Ascending aorta (tissue), 2 donors: ENCODE measurements at regions not wholly inside any gene's neighbourhood (a gene's known extent, or its start where the extent isn't known, plus 50 kb on each side); places are given as distances from the start of the nearest gene placed in this dataset.

ENCODE experiments used
- DNase-seq, 2 donors: peaks; one replicate each; pipeline ENCODE4 v3.0.0-alpha.2; 2019; ENCODE audit warnings: low spot score in 2 of 2
- H3K27ac ChIP-seq, 2 donors: fragments of 200-600 bp; sonication (generic); one replicate each; pipeline ENCODE4 v1.5.1; 2016 to 2017; ENCODE audit warnings: mild to moderate bottlenecking in 1 of 2
- H3K27me3 ChIP-seq: fragments of 200-600 bp; sonication (generic); one replicate; pipeline ENCODE4 v1.5.1; 2017
- H3K36me3 ChIP-seq, 2 donors: fragments of 200-600 bp; sonication (generic); one replicate each; pipeline ENCODE4 v1.5.1; 2016
- H3K4me1 ChIP-seq, 2 donors: fragments of 200-600 bp; sonication (generic); one replicate each; pipeline ENCODE4 v1.5.1; 2016 to 2017; ENCODE audit warnings: mild to moderate bottlenecking in 1 of 2
- H3K4me3 ChIP-seq, 2 donors: fragments of 200-600 bp; sonication (generic); one replicate each; pipeline ENCODE4 v1.5.1; 2016 to 2017; ENCODE audit warnings: mild to moderate bottlenecking in 1 of 2
- H3K9me3 ChIP-seq, 2 donors: fragments of 200-600 bp; sonication (generic); one replicate each; pipeline ENCODE4 v1.5.1; 2016
- intact Hi-C: fragments of 100-400 bp; cut with DNase I; formaldehyde crosslinking; loops from one replicate; pipeline ENCODE4 v1.15.1; 2023
- TF ChIP-seq, protein P1 (sequence below), 3 experiments: fragments of 200-600 bp in 2 of 3; fragments of 450-650 bp in 1 of 3; sonication (generic) in 2 of 3; IDR thresholded peaks; one replicate each; pipeline ENCODE4 v1.5.1; 2016 to 2019; ENCODE audit warnings: antibody characterized with exemption in 3 of 3, mild to moderate bottlenecking in 1 of 3, moderate library complexity in 1 of 3

DNA sequence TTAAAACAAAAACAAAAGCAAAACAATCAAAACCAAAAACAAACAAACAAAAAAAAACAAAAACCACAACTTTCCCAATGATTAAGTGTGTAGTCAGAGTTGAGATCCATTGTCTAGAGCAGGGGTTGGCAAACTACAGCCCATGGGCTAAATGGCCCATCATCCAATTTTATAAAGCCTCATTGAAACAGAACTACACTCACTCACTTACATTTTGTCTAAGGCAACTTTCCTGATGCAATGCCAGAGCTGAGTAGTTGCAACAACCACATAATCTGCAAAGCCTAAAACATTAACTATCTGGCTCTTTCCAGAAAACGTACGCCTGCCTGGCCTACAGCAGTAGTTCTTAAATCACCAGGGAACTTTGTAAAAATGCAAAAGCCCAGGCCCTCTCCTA is 124.1 kb downstream of the SOX9 start:
- H3K27me3 ChIP-seq, result no peaks in the 10 kb centered on the region
- TF ChIP-seq, protein P1, sequence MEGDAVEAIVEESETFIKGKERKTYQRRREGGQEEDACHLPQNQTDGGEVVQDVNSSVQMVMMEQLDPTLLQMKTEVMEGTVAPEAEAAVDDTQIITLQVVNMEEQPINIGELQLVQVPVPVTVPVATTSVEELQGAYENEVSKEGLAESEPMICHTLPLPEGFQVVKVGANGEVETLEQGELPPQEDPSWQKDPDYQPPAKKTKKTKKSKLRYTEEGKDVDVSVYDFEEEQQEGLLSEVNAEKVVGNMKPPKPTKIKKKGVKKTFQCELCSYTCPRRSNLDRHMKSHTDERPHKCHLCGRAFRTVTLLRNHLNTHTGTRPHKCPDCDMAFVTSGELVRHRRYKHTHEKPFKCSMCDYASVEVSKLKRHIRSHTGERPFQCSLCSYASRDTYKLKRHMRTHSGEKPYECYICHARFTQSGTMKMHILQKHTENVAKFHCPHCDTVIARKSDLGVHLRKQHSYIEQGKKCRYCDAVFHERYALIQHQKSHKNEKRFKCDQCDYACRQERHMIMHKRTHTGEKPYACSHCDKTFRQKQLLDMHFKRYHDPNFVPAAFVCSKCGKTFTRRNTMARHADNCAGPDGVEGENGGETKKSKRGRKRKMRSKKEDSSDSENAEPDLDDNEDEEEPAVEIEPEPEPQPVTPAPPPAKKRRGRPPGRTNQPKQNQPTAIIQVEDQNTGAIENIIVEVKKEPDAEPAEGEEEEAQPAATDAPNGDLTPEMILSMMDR (IDR thresholded peaks at IDR 0.05), result no peak
- H3K4me1 ChIP-seq, result no peaks in the 10 kb centered on the region
- no peak for DNase-seq
- H3K9me3 ChIP-seq, result no peaks in the 10 kb centered on the region
- no peak overlapping the region for H3K27ac ChIP-seq
- H3K36me3 ChIP-seq, result no peaks in the 10 kb centered on the region
- H3K4me3 ChIP-seq, result no peak overlapping the region
- intact Hi-C loops, result no loop called here

DNA sequence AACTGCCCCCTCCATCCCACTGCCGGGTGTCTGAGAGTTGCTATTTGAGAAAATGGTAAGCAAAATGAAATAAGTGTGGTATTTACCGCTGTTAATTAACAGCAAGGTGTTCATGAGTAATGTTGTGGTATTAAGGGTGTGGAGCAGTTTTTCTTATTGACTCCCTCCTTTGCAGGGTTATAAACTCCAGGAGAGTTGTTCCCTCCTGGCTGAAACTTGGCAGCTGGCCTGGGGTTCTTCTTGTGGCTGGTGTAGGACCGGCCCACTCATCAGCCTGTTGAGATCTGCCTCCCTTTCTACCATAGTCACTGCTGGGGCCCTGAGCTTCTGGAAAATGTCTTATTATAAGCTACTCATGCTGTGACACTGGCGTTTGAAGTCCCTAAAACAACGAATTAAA is 128.6 kb downstream of the SOX9 start:
- TF ChIP-seq, protein P1 (IDR thresholded peaks at IDR 0.05), result no peak
- Histone ChIP-seq H3K36me3 (no peaks in the 10 kb centered on the region), H3K27ac (no peak overlapping the region), H3K9me3 (no peaks in the 10 kb centered on the region), H3K27me3 (no peaks in the 10 kb centered on the region), H3K4me1 (no peaks in the 10 kb centered on the region), H3K4me3 (no peak overlapping the region)
- intact Hi-C loops, result no loop called here
- no peak for DNase-seq

GRCh38 chr17:72250206-72250605 is 129.4 kb downstream of the SOX9 start:
- no peak for DNase-seq
- H3K4me3 ChIP-seq, result no peak overlapping the region
- intact Hi-C loops, result no loop called here

DNA sequence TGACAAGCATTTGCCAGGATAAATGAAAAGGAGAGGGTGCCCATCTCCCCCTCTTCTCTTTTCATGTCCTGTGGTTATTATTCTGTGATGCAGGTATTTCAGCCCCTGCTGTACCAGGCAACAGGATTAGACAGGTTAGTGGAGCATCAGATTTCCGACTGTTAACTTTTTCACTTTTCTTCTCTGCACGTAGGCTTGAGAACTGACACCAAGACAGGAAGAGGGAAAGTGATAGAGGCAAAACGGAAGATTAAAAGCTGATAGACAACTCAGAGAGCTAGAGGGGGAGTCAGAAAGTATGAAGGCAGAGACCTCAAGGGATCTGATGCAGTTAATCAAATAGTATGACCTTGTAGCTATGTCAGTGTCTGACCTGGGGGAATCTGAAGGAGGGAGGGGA is 132.8 kb downstream of the SOX9 start:
- no peak for DNase-seq
- Histone ChIP-seq H3K27ac (no peak overlapping the region), H3K9me3 (no peaks in the 10 kb centered on the region), H3K4me1 (no peaks in the 10 kb centered on the region), H3K27me3 (no peaks in the 10 kb centered on the region), H3K36me3 (no peaks in the 10 kb centered on the region), H3K4me3 (no peak overlapping the region)
- intact Hi-C loops, result no loop called here
- TF ChIP-seq, protein P1 (IDR thresholded peaks at IDR 0.05), result no peak

More at GRCh38 chr17:72250206-72250605, 129.4 kb downstream of the SOX9 start:
- Histone ChIP-seq H3K4me1 (no peaks in the 10 kb centered on the region), H3K36me3 (no peaks in the 10 kb centered on the region), H3K27me3 (no peaks in the 10 kb centered on the region), H3K9me3 (no peaks in the 10 kb centered on the region), H3K27ac (no peak overlapping the region)
- TF ChIP-seq, protein P1 (IDR thresholded peaks at IDR 0.05), result no peak

DNA sequence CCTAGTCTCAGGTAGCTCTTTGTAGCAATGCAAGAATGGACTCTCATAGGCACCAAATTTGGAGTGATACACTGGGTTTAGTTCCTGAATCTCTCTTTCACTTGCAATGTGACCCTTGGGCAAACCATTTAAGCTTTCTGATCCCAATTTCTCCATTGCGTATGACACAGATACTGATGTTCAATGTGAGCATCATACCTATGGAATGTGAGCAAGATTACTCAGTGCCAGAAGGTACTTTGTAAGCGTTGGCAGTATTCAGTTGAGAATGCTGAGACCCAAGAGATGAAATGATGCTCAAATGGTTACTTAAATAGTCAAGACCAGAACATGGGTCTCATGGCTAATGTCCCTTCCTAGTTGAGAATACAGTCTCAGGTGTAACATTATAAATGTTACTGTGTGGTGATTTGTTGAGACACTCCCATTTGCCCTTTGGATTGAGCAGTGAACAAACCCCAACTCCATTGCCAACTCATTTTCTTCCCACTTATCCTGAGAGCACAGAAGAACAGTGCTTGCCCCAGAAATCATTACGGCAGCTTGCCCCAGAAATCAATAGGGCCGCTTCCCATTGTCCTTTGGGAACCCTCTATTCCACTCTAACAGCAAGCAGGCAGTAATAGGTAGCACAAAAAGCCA is 134.1 kb downstream of the SOX9 start:
- H3K9me3 ChIP-seq, result no peaks in the 10 kb centered on the region
- H3K4me3 ChIP-seq, result no peak overlapping the region
- intact Hi-C loops, result no loop called here
- TF ChIP-seq, protein P1 (IDR thresholded peaks at IDR 0.05), result no peak
- H3K36me3 ChIP-seq, result no peaks in the 10 kb centered on the region
- H3K27me3 ChIP-seq, result no peaks in the 10 kb centered on the region
- no peak overlapping the region for H3K27ac ChIP-seq
- DNase-seq, result no peak
- H3K4me1 ChIP-seq, result no peaks in the 10 kb centered on the region

DNA sequence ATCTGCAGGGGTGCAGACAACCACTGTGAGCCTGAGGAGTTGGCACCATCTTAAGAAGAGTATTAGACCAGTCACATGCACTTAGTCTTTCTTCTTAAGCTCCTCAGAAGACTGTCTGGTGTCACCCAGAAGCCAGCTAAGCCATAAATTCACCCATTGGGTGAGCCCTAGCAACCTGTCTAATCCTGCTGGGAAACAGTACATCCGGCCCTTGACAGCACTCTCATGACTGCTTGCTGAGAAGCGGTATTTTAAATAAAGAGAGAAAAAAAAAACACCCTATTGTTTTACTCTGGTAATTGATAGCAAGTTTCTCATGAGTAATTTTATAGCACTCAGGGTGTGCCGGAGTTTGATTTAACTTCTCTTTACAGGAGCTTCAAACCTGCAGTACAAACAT is 134.7 kb downstream of the SOX9 start:
- H3K36me3 ChIP-seq, result no peaks in the 10 kb centered on the region
- intact Hi-C loops, result no loop called here
- DNase-seq, result no peak
- H3K27ac ChIP-seq, result no peak overlapping the region
- no peak overlapping the region for H3K4me3 ChIP-seq
- no peaks in the 10 kb centered on the region for H3K9me3 ChIP-seq
- TF ChIP-seq, protein P1 (IDR thresholded peaks at IDR 0.05), result no peak
- no peaks in the 10 kb centered on the region for H3K27me3 ChIP-seq
- H3K4me1 ChIP-seq, result no peaks in the 10 kb centered on the region
